Activated naive CD4-positive, alpha-beta T cell treated with Interleukin-2 at 50 U/mL for 16 hours (primary cell): ENCODE measurements at regions not wholly inside any gene's neighbourhood (a gene's known extent, or its start where the extent isn't known, plus 50 kb on each side); places are given as distances from the start of the nearest gene placed in this dataset.
"Not testable (repeated sequence)": the region's sequence is repeated elsewhere in the genome, so short reads cannot be mapped to it uniquely, and the experiment has no call there.

ENCODE experiments used
- DNase-seq: peaks from one replicate; pipeline ENCODE4 v3.0.0-alpha.2; 2020

GRCh38 chr13:109702030-109702597 lies 84.3 kb downstream of the IRS2 start:
- DNase-seq: not testable (repeated sequence)

GRCh38 chr13:109700176-109700575 lies 86.2 kb downstream of the IRS2 start:
- DNase-seq: no peak

- no peak for DNase-seq
Measured at GRCh38 chr13:109699628-109700071, 86.7 kb downstream of the IRS2 start.

GRCh38 chr13:109698779-109699178 lies 87.6 kb downstream of the IRS2 start:
- DNase-seq: no peak

- no peak for DNase-seq
Measured at GRCh38 chr13:109697936-109698335, 88.4 kb downstream of the IRS2 start.

- no peak for DNase-seq
Measured at GRCh38 chr13:109695402-109696190, 90.8 kb downstream of the IRS2 start.

- DNase-seq: no peak
Measured at GRCh38 chr13:109694972-109695371, 91.4 kb downstream of the IRS2 start.

- DNase-seq: no peak
Measured at GRCh38 chr13:109693213-109693612, 93.2 kb downstream of the IRS2 start.

- DNase-seq: no peak
Measured at GRCh38 chr13:109691689-109692088, 94.7 kb downstream of the IRS2 start.

- DNase-seq: no peak
Measured at GRCh38 chr13:109687559-109688448, 98.6 kb downstream of the IRS2 start.

GRCh38 chr13:109685203-109685602 lies 101.2 kb downstream of the IRS2 start:
- DNase-seq: no peak

GRCh38 chr13:109684824-109685202 lies 101.6 kb downstream of the IRS2 start:
- DNase-seq: no peak

GRCh38 chr13:109684084-109684823 lies 102.1 kb downstream of the IRS2 start:
- DNase-seq: no peak

- DNase-seq: no peak
Measured at GRCh38 chr13:109682534-109683244, 103.7 kb downstream of the IRS2 start.

GRCh38 chr13:109680930-109681329 lies 105.5 kb downstream of the IRS2 start:
- no peak for DNase-seq

GRCh38 chr13:109680288-109680687 lies 106.1 kb downstream of the IRS2 start:
- no peak for DNase-seq

GRCh38 chr13:109678459-109678858 lies 107.9 kb downstream of the IRS2 start:
- no peak for DNase-seq

- no peak for DNase-seq
Measured at GRCh38 chr13:109677206-109677605, 109.2 kb downstream of the IRS2 start.

GRCh38 chr13:109673477-109673876 lies 112.9 kb downstream of the IRS2 start:
- no peak for DNase-seq

- DNase-seq: no peak
Measured at GRCh38 chr13:109672545-109672944, 113.8 kb downstream of the IRS2 start.

GRCh38 chr13:109671919-109672318 lies 114.5 kb downstream of the IRS2 start:
- no peak for DNase-seq

GRCh38 chr13:109670776-109671175 lies 115.6 kb downstream of the IRS2 start:
- no peak for DNase-seq
